HG02852 (cell line): ENCODE measurements at regions not wholly inside any gene's neighbourhood (a gene's known extent, or its start where the extent isn't known, plus 50 kb on each side); places are given as distances from the start of the nearest gene placed in this dataset.

Experiments used
- ATAC-seq: cut with Tn5 transposase; IDR thresholded peaks from one replicate; pipeline ENCODE4 v1.9.1; 2021; ENCODE audit warnings: mild to moderate bottlenecking, moderate library complexity; ENCODE audit not compliant: unreplicated experiment

- no peak for ATAC-seq
These were observed 265.9 kb downstream of the PRDM2 start for GRCh38 chr1:13965770-13966398.

GRCh38 chr1:13967707-13968106 is 267.7 kb downstream of the PRDM2 start:
- no peak for ATAC-seq

- ATAC-seq = no peak
These were observed 268.4 kb downstream of the PRDM2 start for GRCh38 chr1:13968361-13968760.

GRCh38 chr1:13970631-13971247 is 270.8 kb downstream of the PRDM2 start:
- no peak for ATAC-seq

GRCh38 chr1:13976485-13976884 is 276.5 kb downstream of the PRDM2 start:
- ATAC-seq = no peak

- no peak for ATAC-seq
These were observed 281.2 kb downstream of the PRDM2 start for GRCh38 chr1:13981142-13981541.

GRCh38 chr1:13983393-13983792 is 283.4 kb downstream of the PRDM2 start:
- no peak for ATAC-seq

- ATAC-seq = no peak
These were observed 291.0 kb downstream of the PRDM2 start for GRCh38 chr1:13990939-13991338.

- ATAC-seq = no peak
These were observed 292.7 kb downstream of the PRDM2 start for GRCh38 chr1:13992489-13993285.

GRCh38 chr1:13994386-13994785 is 294.4 kb downstream of the PRDM2 start:
- ATAC-seq = no peak

- no peak for ATAC-seq
These were observed 296.3 kb downstream of the PRDM2 start for GRCh38 chr1:13996334-13996733.

- ATAC-seq = no peak
These were observed 303.6 kb downstream of the PRDM2 start for GRCh38 chr1:14003552-14003951.

- ATAC-seq = no peak
These were observed 309.6 kb downstream of the PRDM2 start for GRCh38 chr1:14009582-14009981.

- no peak for ATAC-seq
These were observed 310.5 kb downstream of the PRDM2 start for GRCh38 chr1:14010476-14010875.

- no peak for ATAC-seq
These were observed 311.1 kb downstream of the PRDM2 start for GRCh38 chr1:14011132-14011531.

- ATAC-seq = no peak
These were observed 311.9 kb downstream of the PRDM2 start for GRCh38 chr1:14011888-14012287.

GRCh38 chr1:14014929-14015328 is 314.9 kb downstream of the PRDM2 start:
- ATAC-seq = no peak

GRCh38 chr1:14015917-14016316 is 315.9 kb downstream of the PRDM2 start:
- ATAC-seq = no peak

GRCh38 chr1:14017531-14017961 is 317.6 kb downstream of the PRDM2 start:
- no peak for ATAC-seq

GRCh38 chr1:14019461-14019860 is 319.5 kb downstream of the PRDM2 start:
- ATAC-seq = no peak

- no peak for ATAC-seq
These were observed 320.0 kb downstream of the PRDM2 start for GRCh38 chr1:14020006-14020405.

GRCh38 chr1:14027099-14027498 is 327.1 kb downstream of the PRDM2 start:
- no peak for ATAC-seq
